GM04504 (cell line): ENCODE measurements at regions not wholly inside any gene's neighbourhood (a gene's known extent, or its start where the extent isn't known, plus 50 kb on each side); places are given as distances from the start of the nearest gene placed in this dataset.

Experiments
- DNase-seq: peaks from one replicate; pipeline ENCODE4 v3.0.0-alpha.2; 2012; ENCODE audit warnings: low read depth

DNA sequence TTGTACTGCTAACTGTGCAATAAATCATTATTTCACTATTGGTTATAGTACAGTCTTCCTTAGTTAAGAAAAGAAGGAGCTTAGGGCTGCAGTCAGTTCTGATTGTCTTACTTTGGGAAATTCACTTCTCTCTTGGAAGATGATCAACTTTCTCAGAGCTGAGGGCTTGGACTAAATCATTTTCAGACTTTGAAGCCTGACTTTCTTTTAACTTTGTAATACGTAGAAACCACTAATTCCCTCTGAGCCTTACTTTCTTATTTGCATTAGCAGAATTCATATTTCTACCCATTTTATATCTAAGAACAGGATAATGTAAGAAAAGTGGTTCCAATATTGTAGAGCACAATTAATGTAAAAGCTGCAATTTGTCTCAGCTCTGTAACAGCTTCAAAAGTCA is 386.4 kb downstream of the TRIB2 start:
- DNase-seq, result no peak

DNA sequence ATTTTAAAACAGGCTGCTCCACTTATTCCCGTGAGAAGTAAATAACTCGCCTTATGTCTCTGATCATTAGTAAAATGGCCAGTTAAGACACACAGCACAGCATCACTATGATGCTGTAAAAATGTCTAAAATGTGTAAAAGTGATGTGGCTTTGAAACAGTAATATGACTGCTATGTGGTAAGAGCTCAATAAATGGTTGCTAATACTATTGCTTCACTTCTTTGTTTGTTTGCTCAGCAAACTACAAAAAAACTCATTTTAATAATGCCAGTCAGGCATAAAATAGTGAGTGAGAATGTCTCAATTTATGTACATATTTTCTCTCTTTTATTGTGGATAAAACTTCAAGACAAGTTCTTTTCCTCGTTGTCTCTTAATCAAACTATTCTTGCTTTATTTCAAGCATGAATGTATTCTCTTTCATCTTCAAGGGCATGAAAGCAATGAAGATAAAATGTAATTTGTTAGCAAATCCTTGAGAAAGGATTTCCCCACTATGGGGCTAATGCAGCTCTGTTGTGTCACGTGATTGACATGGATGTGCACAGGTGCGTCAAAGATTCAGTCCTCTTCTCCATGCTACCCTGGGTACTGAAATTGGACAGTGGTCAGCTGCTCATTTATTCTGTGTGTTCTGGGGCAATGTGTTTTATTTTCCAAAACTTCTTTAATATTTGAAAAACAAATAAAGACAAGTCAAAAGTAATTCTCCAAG is 387.2 kb downstream of the TRIB2 start:
- DNase-seq, result no peak

DNA sequence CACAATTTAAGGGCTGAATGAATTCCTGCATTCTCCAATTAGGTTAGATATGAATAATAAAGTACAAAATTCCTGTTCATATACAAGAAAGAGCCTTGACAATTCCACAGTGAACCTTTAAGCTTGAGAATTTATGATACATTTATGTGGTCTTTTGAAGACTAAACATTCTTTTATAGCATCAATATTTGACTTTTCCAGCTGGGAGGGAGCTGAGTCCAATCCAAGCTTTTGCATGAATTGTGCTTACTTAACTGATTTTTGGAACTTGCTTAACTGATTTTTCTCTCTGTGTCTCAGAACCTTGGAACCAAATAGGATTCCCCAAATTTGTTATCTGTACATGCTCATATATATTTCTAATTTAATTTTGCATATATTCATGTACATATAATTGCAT is 388.0 kb downstream of the TRIB2 start:
- no peak for DNase-seq

DNA sequence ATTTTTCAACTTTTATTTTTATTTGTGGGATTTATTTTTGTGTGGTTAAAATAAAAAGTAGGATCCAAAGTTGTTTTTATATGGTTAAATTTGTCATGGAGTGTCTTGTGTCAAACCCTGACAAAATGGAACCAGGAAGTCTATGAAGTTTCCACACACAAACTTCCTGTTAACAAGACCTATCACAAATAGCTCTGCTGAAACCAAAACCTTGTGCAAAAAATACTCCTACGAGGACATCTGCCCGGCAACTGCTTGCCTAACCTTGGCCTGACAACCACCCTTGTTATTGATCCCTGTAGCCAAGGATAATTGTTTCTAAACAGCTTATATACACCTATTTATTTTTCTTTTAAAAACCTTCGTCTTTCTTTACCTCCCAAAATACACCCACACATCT is 389.6 kb downstream of the TRIB2 start:
- no peak for DNase-seq

DNA sequence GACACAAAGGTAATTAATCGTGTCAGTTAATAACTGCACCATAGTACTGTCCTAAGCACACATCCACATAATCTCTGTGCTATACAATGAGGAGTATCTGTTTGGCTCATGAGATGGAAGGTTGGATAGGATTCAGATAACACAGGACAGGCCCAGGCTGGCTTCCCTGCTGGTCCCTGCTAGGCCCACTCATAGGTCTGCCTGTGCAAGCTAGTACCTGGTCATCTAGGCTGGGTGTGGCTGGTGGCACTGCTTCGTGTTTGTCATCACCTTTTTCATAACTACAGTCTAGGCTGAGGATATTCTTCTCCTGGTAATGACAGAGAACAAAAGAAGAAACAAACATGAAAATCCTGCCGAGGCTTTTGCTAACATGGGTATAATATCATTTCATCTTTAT is 392.8 kb downstream of the TRIB2 start:
- no peak for DNase-seq

DNA sequence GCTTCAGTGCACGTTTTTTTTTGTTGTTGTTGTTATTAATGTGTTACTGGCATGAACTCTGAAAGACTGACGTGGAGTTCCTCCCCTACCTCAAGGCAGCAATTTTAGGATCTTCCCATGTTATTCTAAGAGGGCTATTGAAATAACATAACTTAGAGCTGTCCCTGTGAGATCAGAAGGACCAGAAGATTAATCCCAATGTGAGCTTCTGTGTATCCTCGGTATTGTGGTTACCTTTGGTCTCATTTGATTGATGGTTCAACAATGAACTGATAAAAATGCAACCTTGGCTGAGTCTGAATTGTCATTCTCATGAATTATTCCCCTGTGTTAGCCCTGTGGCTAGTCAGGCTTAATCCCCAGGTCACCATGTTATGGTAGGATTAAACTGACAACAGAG is 394.1 kb downstream of the TRIB2 start:
- no peak for DNase-seq

DNA sequence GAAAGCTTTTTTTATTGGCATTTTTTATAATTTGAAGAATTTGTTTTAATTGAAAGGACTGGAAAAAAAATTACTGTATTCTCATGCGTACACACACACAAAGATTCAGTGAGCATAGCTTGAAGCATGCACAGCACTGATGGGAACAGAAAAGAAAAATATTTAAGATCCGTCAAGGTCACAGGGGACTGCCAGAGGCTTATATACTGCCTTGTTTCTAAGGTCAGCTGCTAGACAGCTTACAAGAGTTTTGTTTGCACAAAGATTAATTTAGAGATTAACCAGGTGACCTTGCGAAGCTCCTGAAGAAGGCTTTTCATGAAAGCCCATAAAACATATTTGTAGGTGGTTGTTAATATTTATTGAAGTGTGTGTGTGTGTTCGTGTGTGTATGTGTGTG is 396.3 kb downstream of the TRIB2 start:
- no peak for DNase-seq

DNA sequence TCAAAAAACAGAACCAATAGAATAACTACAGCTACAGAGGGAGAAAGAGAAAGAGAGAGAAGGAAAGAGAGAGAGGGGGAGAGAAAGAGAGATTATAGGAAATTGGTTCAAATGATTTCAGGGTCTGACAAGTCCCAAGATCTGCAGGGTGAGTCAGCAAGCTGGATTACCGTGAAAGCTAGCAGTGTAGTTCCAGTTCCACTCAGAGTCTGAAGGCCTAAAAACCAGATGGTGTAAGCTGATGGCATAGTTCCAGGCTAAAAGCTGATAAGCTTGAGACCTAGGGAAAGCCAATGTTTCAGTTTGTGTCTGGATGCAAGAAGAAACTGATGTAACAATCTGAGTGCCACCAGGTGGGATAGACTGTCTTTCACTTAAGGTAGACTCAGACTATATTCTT is 397.7 kb downstream of the TRIB2 start:
- DNase-seq, result no peak

DNA sequence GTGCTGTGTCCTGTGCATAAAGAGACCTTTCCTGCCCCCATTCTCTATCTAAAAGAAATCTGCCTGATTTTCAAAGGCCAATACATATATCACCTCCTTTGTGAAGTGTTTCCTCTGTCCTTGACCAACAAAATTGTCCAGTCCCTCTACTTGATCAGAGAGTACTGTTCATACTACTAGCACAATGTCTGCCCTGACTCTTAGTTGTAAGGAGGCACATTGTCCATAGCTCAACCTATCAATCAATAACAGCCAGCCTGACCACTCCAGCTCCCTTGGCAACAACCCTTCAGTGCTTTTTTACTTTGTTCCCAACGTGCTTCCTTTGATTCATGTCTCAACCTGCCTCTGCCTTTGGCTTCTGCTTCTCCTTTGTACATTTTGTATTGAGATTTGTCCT is 398.9 kb downstream of the TRIB2 start:
- no peak for DNase-seq

DNA sequence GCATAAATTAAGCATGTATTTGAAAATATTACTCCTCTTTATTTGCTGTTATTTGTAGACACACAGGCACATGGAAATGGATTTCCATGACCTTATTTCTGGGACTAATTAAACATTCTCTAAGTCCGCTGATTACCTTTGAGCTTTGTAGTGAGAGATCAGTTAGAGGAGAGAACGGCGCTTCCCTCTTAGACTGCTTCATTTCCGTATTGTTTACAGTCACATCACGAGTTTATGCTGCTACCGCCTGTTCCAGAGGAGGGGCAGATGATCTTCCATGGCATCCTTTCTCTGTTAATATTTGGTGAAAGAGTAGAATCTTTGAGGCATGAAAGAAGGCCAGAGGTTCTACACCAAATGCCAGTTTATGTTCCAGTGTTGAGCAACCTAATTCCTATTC is 404.4 kb downstream of the TRIB2 start:
- no peak for DNase-seq

DNA sequence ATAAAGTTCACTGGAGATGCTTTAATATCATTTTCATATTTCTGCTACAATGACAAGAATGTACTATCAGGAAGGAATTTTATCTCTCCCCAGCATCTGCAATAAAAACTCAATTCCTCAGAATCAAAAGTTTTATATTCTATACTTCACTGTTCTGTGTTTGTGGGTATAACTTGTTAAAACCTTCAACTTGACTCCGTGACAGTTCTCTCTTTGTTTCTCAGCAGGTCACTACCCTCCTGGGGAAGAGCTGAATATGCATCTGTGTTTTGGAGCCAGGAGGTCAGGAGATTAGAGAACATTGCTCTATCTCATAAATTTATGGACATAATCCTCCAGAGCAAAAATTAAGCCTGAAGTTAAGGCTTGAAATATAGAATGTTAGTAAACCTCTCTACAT is 411.4 kb downstream of the TRIB2 start:
- DNase-seq, result no peak

DNA sequence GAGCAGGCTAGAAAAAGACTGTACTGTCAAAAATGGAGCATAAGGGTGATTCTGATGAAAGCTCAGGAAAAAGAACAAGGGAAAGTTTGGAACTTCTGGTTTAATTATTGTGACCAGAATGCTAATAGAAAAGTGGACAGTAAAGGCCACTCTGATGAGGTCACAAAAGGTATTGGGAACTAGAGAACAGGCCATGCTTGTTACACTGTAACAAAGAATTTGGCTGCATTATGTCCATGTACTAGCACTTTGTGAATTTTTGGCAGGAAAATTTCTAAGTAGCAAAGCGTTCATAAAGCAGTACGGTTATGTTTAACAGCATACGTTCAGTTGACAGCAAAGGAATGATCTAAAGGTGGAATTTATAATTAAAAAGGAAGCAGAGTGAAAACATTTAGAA is 418.6 kb downstream of the TRIB2 start:
- no peak for DNase-seq

DNA sequence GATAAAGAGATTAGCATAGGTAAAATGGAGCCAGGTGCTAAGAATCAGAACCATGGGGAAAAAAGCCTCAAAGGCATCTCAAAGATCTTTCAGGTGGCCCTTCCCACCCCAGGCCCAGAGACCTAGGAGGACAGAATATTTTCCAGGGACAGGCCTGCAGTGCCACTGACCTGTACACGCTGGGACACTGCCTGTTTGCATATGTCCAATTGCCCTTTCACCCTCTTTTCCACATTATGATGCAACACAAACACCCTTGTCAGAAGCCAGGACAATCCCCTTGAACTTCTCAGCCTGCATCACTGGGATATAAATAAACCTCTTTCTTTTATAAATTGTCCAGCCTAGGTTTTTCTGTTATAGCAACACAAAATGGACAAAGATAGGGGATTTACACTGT is 419.1 kb downstream of the TRIB2 start:
- DNase-seq, result no peak

DNA sequence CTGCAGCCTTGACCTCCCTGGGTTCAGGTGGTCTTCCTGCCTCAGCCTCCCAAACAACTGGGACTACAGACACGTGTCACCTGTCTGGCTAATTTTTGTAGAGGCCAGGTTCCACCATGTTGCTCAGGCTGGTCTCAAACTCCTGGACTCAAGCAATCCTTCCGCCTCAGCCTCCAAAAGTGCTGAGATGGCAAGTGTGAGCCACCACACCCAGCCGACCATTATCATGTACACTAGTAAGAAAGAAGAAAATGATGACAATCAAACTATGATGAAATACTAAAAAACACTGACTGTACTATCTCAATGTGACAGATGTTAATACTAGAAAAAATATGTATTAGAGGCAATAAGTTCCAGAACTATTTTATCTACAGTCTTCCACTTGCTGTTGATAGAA is 420.9 kb downstream of the TRIB2 start:
- no peak for DNase-seq

DNA sequence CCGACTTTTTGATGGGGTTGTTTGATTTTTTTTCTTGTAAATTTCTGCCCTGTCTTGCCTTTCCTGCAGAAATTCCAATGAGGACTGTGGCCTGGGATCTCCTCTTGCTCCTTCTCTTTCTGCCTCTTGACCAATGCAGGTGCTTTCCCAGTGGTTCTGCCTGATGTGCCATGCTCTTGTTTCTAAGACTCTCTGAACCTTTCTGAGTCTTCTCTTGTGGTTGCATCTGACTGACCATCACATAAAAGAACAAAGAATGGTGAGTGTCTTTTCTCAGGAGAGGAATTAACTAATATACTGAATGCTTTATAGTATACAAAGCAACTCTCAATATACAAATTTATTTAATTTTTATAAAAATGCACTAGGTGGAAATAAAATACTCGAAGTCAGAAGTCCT is 424.6 kb downstream of the TRIB2 start:
- DNase-seq, result no peak

DNA sequence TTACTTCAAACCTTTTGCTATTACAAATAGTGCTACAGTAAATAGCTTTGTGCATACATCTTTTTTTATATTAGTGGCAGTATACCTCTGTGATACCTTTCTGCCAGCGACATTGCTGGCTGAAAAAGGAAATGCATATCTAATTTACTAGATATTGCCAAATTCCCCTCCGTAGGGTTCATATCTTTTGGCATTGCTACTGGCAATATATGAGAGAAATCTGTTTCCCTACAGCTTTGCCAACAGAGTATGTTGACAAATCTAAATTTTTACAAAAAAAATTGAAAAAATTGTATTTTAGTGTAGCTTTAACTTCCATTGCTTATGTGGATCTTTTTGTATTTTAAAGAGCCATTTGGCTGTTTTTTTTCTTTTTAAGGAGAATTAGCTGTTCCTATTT is 426.7 kb downstream of the TRIB2 start:
- no peak for DNase-seq

DNA sequence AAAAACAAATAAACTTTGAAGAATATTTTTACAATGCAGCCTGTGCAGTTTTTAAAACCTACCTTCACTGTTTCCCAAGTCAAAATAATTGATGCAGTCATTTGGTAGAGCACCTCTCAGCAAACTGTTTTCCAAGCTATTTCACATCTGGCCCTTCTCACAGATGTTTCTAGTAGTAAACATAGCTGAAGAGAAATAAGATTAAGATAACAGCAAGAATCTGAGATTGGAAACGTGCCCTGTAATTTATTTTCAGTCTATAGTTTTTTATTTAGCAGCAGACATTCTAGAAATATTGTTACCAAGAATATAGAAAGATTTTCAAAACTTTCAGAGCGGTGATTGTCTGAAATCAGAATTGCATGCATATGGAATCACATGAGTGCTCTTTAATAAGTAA is 440.2 kb downstream of the TRIB2 start:
- no peak for DNase-seq

DNA sequence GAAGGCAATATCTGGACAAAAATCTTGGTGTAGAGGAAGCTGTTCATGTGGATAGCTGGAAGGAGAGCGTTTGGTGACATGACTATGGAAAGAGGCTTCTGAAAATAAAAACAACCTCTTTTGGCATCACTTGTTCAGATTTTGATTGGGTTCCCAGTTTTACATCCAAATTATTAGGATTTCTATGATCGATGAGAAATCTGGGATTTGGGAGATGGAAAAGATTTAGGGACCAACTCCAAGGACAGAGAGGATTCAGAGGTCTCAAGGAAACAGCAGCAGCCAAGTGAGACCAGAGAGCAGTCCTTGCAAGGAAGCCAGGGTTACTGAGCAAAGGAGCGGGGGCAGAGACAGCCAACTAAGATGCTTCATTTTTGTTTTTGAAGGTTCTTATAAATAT is 441.7 kb downstream of the TRIB2 start:
- no peak for DNase-seq

DNA sequence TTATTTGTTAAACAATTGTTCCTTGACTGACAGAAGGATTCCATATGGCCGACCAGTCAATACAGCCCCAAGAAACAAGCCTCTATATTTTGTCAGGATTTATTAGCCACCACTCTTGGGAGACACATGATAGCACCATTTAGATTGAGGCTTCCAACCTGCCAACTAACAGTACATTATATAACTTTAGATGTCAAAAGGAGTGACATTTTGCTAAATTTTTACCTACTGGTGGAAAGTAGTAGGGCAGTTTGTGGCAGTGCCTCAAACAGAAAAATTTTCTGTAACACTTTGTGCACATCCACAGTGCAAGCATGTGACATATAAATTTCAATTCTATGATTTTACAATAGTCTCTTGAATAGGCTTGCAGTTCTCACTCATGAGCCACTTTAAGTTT is 464.0 kb downstream of the TRIB2 start:
- DNase-seq, result no peak

DNA sequence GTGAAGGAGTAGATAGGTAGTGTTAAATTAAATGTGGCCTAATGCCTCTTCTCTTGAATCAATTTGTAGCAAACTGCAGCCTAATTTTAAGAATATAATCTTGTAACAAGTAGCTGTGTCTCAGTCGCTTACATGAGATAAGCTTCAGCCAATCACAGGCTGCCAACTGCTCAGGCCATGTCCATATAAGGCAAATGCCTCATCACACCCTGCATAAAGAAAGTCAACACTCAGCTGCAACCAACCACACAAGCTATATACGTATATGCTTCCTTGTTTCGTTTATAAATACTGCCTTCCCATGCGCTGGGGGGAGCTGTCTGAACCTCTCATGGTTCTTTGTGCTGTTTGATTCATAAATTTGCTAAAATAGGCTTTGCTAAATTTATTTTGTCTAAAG is 476.3 kb downstream of the TRIB2 start:
- DNase-seq, result no peak

DNA sequence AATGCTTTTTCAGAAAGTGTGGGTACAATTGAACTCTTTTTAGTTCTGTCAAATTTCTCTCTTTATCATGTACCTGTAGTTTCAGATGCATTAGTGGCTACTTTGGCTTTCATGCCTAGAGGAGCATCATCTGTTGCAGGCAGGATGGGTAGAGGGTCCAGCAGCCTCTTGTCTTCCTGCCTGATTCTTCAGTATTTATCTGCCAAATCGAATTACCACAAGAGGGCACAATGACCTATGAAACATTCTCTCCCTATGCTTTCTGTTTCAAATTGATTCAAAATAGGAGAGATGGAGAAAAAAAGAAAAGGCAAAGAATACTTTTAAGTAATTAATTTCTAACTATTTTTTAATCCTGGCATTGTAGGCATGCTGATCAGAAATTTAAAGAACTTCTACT is 477.2 kb downstream of the TRIB2 start:
- DNase-seq, result peak; percentile 3

DNA sequence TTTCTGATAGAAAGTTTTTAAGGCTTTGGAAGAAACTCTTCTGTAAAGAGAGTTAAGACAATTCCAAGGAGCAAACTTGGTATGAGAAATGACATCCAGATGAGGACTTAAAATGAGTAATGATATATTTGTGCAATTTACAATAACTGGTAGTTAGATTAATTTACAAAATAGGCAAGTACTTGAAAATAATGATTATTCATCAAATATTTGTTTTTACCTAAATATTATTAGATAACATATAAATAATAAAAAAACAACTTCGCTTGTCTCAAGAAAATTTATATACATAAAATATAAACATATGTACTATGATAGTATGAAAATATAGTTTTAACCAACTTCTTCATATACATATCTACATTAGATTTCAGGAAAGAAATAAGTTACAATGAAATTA is 478.5 kb downstream of the TRIB2 start:
- DNase-seq, result no peak

DNA sequence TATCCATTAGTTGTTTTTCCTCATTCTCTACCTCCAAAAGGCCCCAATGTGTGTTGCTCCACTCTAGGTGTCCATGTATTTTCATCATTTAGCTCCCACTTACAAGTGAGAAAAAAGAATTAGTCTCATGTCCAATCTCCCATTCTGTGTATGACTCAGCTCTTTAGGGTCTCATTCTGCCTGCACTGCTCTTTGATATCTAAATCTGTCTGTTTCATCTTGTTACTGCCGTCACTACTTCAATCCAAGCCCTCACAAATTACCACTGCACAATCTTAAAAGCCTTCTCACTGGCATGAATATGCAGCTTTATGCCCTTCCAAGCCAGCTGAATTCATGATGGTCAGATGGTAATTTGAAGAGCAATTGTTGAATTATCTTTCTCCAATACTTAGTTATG is 480.5 kb downstream of the TRIB2 start:
- no peak for DNase-seq

DNA sequence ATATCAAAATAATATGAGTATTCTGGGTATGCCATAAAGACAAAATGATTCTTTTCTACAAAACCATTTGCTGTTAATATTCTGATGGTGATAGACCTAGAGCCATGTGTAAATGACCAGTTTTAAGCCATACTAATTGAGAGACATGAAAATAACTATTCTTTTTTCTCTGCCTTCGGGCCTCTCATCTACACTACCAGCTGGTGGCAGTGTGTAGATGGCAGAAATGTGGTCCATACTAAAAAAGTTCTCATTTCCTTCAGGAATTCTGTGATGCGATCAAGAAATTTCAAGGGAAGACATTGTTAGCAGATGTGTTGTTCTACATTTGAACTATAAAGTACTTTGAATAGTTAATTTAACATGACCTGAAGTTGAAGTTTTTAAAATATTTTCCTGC is 485.2 kb downstream of the TRIB2 start:
- peak; percentile 1 for DNase-seq

DNA sequence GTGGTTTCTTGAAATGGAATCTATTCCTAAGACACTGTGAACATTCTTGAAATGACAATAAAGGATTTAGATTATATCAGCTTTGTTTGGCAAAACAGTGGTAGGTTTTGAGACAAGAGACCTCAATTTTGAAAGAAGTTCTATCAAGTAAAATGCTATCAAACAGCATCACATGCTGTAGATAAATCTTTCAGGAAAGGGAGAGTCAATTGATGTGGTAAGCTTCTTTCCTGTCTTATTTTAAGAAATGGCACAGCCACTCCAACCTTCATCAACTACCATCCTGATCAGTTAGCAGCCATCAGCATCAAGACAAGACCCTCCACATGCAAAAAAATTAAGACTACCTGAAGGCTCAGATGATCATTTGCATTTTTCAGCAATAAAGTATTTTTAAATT is 495.4 kb downstream of the TRIB2 start:
- no peak for DNase-seq
